Fibroblast of lung (primary cell): ENCODE measurements at regions not wholly inside any gene's neighbourhood (a gene's known extent, or its start where the extent isn't known, plus 50 kb on each side); places are given as distances from the start of the nearest gene placed in this dataset.
"Not testable (repeated sequence)": the region's sequence is repeated elsewhere in the genome, so short reads cannot be mapped to it uniquely, and the experiment has no call there.

Experiments used
- DNase-seq, 2 donors: peaks; one replicate each; pipeline versions ENCODE4 v3.0.0 to v3.0.0-alpha.2; 2010; ENCODE audit warnings: low read depth in 2 of 2
- H2AFZ ChIP-seq: 2 replicates; pipeline ENCODE4 v1.5.1; 2012; ENCODE audit warnings: low read length, control low read depth, inconsistent platforms
- H3K27ac ChIP-seq: 2 replicates; pipeline ENCODE4 v1.5.1; 2011; ENCODE audit warnings: low read length, control low read depth; ENCODE audit not compliant: insufficient read depth
- H3K27me3 ChIP-seq: 2 replicates; pipeline ENCODE4 v1.5.1; 2011; ENCODE audit warnings: mild to moderate bottlenecking, low read length; ENCODE audit not compliant: control insufficient read depth, insufficient read depth
- H3K36me3 ChIP-seq: 2 replicates; pipeline ENCODE4 v1.5.1; 2011; ENCODE audit warnings: low read length; ENCODE audit not compliant: control insufficient read depth, insufficient read depth
- H3K4me1 ChIP-seq: 2 replicates; pipeline ENCODE4 v1.5.1; 2011; ENCODE audit warnings: low read length; ENCODE audit not compliant: control insufficient read depth, insufficient read depth; ENCODE audit errors: extremely low read depth
- H3K4me2 ChIP-seq: 2 replicates; pipeline ENCODE4 v1.5.1; 2011; ENCODE audit warnings: low read length, control low read depth; ENCODE audit not compliant: insufficient read depth; ENCODE audit errors: extremely low read depth
- H3K4me3 ChIP-seq, 4 experiments: fragments of 200-600 bp in 1 of 4; sonication (generic) in 1 of 4; replicated peaks in 1 of 4; 2 replicates each; pipeline ENCODE4 v1.5.1; 2011 to 2016; ENCODE audit warnings: low read length in 4 of 4, low read depth in 3 of 4, mild to moderate bottlenecking in 3 of 4, control low read depth in 2 of 4, inconsistent platforms in 1 of 4, mixed read lengths in 1 of 4; ENCODE audit not compliant: insufficient read depth in 1 of 4; ENCODE audit errors: control extremely low read depth in 1 of 4
- H3K79me2 ChIP-seq: 2 replicates; pipeline ENCODE4 v1.5.1; 2012; ENCODE audit warnings: mild to moderate bottlenecking, low read length, inconsistent platforms; ENCODE audit not compliant: control insufficient read depth, insufficient read depth
- H3K9ac ChIP-seq: 2 replicates; pipeline ENCODE4 v1.5.1; 2011; ENCODE audit warnings: mild to moderate bottlenecking, low read length, control low read depth; ENCODE audit not compliant: insufficient read depth
- H3K9me3 ChIP-seq: 2 replicates; pipeline ENCODE4 v1.5.1; 2012; ENCODE audit warnings: low read depth, low read length; ENCODE audit not compliant: control insufficient read depth, insufficient read depth
- H4K20me1 ChIP-seq: 2 replicates; pipeline ENCODE4 v1.5.1; 2011; ENCODE audit warnings: low read length; ENCODE audit not compliant: control insufficient read depth, insufficient read depth; ENCODE audit errors: extremely low read depth
- CTCF ChIP-seq, 2 donors: IDR thresholded peaks in 1 of 2; conservative IDR thresholded peaks in 1 of 2; 1 replicate in 1 of 2; 2 replicates in 1 of 2; pipeline ENCODE4 v1.5.1; 2011 to 2012; ENCODE audit warnings: low read length in 2 of 2, control low read depth in 1 of 2, inconsistent platforms in 1 of 2, low read depth in 1 of 2, mild to moderate bottlenecking in 1 of 2
- EZH2 ChIP-seq: IDR thresholded peaks from 2 replicates; pipeline ENCODE4 v1.5.1; 2012; ENCODE audit warnings: low read length, control low read depth, mild to moderate bottlenecking; ENCODE audit errors: missing control alignments

DNA sequence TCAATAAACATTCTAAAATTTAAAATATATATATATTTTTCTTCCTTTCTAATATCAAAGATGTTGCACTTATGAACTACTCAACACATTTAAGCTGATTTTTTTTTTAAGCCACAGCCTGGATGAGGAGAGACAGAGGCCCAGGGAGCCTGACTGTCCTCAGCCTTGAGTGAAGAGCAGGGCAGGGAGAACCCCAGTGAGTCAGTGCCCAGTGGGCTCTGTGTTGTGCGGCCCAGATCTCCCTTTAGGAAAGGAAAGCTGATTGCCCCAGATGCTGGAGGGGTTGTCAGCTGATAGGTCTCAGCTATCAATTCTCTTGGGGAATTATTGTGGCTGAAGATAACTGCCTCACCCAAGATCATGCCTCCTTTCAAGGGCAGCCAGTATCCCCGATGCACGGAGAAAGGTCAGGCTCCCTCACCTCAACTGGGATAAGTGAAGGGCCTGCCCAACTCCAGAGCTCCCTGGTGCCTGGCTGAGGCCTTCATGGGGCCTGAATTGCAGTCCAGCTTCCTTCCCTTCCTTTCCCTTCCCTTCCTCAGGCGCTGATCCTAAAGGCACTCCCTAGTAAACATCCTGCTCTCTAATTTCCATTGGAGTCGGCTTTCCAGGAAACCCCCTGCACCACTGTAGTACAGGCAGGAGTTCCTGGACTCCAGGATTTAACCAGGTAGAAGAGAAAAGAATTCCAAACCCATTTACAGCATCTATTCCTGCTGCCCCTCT, 106.9 kb upstream of the ATL2 start:
- no peak for TF ChIP-seq CTCF (conservative IDR thresholded peaks at IDR 0.05 in 1 of 2, IDR thresholded peaks at IDR 0.05 in 1 of 2; ENCODE audit: low read depth in 1 of 2, low read length in 2 of 2)
- TF ChIP-seq EZH2, result no peak
- no peak overlapping the region for H2AFZ ChIP-seq

GRCh38 chr2:38482710-38483109, 105.6 kb upstream of the ATL2 start:
- H3K4me1 ChIP-seq, H2AFZ ChIP-seq, H3K36me3 ChIP-seq, H3K79me2 ChIP-seq, H3K4me3 ChIP-seq, H3K27me3 ChIP-seq, DNase-seq, H3K4me2 ChIP-seq, H4K20me1 ChIP-seq, H3K9me3 ChIP-seq, H3K27ac ChIP-seq, H3K9ac ChIP-seq: not testable (repeated sequence)

More for the DNA sequence above, 106.9 kb upstream of the ATL2 start:
- no peak for DNase-seq
- Histone ChIP-seq H4K20me1 (no peaks in the 10 kb centered on the region), H3K27ac (no peak overlapping the region), H3K4me1 (no peaks in the 10 kb centered on the region), H3K27me3 (no peaks in the 10 kb centered on the region), H3K4me2 (no peak overlapping the region), H3K4me3 (no peak overlapping the region), H3K79me2 (no peaks in the 10 kb centered on the region), H3K9me3 (no peaks in the 10 kb centered on the region), H3K36me3 (no peaks in the 10 kb centered on the region), H3K9ac (no peak overlapping the region)

GRCh38 chr2:38480617-38481016, 103.5 kb upstream of the ATL2 start:
- Histone ChIP-seq H3K4me2 (no peak overlapping the region), H3K36me3 (no peaks in the 10 kb centered on the region), H3K79me2 (no peaks in the 10 kb centered on the region), H3K4me3 (no peak overlapping the region), H3K9ac (no peak overlapping the region), H3K27me3 (no peaks in the 10 kb centered on the region), H2AFZ (no peak overlapping the region), H3K27ac (no peak overlapping the region), H3K4me1 (no peaks in the 10 kb centered on the region), H3K9me3 (no peaks in the 10 kb centered on the region), H4K20me1 (no peaks in the 10 kb centered on the region)
- TF ChIP-seq CTCF (conservative IDR thresholded peaks at IDR 0.05 in 1 of 2, IDR thresholded peaks at IDR 0.05 in 1 of 2; ENCODE audit: low read depth in 1 of 2, low read length in 2 of 2) (no peak), EZH2 (no peak)
- DNase-seq, result no peak
